ENCODE measurements at regions not wholly inside any gene's neighbourhood (a gene's known extent, or its start where the extent isn't known, plus 50 kb on each side); places are given as distances from the start of the nearest gene placed in this dataset.

DNA sequence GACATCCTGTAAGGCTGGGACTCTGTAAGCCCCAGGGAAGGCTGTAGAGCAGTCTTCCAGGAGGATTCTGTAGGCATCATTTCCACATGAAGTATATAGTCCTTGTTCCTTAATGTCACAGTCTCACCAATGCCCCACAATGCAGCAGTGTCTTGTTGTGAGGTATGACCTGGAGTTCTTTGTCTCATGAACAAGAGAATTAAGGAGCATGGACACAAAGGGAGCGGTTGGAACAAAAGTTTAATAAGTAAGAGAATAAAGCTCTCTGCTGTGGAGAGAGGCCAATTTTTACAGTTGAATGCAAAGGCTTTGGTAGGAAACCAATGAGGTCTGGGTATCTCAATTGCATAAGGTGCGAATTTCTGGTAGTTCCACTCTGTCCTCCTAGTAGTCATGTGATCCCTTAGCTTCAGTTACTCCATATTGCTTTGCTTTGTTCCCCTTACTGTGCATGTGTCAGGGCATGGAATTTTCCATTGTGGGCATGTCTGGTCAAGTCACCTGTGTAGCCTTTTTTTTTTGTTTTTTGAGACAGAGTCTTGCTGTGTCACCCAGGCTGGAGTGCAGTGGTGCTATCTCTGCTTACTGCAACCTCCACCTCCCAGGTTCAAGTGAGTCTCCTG, 124.3 kb upstream of the TMTC4 start:
- H3K4me3 ChIP-seq (ENCODE audit: low read depth, low read length), result no peak overlapping the region
- TF ChIP-seq CTCF (IDR thresholded peaks at IDR 0.05; ENCODE audit: low read depth, low read length, missing control alignments), result no peak
- no peak for DNase-seq (ENCODE audit: low read depth)

DNA sequence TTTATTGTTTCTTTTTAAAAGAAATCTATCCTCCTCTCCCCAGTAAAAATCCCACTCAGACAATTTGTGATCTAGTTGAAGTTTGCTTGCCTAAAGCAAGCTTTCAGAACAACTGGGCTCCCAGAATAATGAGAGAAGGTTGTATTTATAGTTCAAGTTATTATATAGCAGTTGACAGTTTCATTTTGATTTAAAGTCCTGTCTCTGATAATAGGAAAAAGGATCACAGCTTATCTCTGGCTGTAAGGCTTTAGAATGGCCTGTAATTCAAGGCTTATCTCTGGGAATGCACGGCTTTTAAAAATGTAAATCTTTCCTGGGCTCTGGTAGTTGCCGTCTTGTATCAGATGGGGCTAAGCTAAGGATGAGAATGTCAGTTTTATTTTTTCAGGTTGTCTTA, 123.3 kb upstream of the TMTC4 start:
- no peak for DNase-seq (ENCODE audit: low read depth)
- TF ChIP-seq CTCF (IDR thresholded peaks at IDR 0.05; ENCODE audit: low read depth, low read length, missing control alignments), result no peak
- no peak overlapping the region for H3K4me3 ChIP-seq (ENCODE audit: low read depth, low read length)

DNA sequence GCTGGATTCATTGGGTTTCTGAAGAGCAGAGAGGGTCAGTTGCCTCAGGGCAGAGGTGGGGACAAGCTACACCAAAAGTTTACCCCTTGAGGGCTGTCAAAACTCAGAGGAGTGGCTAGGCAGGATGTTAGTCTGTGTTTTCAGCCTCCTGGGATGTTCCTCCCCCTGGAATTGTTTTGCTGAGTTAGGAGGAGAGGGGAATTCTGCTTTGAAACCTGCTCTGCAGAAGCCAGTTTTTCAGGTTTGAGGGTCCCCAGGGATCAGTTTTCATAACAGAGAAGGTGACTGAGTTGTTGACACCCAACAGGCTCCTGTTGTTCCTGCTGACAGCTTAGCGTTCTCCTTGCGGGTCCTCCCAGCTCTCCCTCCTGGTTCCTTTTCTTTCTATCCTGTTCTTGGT, 121.9 kb upstream of the TMTC4 start:
- no peak for TF ChIP-seq CTCF (IDR thresholded peaks at IDR 0.05; ENCODE audit: low read depth, low read length, missing control alignments)
- no peak for DNase-seq (ENCODE audit: low read depth)
- H3K4me3 ChIP-seq (ENCODE audit: low read depth, low read length), result no peak overlapping the region

GRCh38 chr13:100794575-100794974, 120.0 kb upstream of the TMTC4 start:
- no peak for DNase-seq (ENCODE audit: low read depth)
- no peak for TF ChIP-seq CTCF (IDR thresholded peaks at IDR 0.05; ENCODE audit: low read depth, low read length, missing control alignments)
- H3K4me3 ChIP-seq (ENCODE audit: low read depth, low read length), result no peak overlapping the region

DNA sequence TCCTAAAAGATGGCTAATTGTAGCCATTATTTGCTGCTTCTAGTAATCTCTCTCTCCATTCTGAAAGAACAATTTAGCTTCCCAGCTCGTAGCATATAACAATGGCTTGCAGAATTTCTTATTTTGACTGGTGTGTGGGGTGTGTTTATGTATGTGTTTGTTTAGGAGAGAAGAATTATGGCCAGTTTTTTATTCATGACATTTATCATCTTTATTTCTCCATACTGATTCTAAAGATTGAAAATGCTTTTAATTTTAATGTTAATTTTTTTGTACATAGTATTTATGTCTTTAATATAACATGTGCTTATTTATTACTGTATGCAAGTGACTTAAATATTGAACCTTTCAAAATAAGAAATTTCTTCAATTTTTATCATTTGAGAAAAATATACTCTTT, 115.8 kb upstream of the TMTC4 start:
- no peak for DNase-seq (ENCODE audit: low read depth)
- H3K4me3 ChIP-seq (ENCODE audit: low read depth, low read length), result no peak overlapping the region
- TF ChIP-seq CTCF (IDR thresholded peaks at IDR 0.05; ENCODE audit: low read depth, low read length, missing control alignments), result no peak

DNA sequence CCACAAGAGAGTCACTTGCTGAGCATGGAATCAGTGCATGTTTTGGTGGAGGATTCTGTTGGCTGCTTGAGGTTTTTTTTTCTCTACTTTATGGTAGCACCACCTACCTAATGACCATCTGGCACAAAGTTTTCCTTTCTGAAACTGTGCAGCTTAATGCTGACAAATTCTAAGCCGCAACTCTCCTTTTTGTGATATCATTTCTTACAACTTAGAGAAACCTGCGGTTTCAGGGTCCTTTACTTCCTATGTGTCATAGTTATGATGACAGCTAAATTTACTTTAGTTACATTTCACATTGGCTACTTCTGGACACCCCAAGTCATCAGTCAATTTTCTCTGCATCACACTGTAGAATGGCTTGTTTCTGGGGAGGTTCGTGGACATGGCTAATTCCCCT, 115.4 kb upstream of the TMTC4 start:
- H3K4me3 ChIP-seq (ENCODE audit: low read depth, low read length), result no peak overlapping the region
- no peak for TF ChIP-seq CTCF (IDR thresholded peaks at IDR 0.05; ENCODE audit: low read depth, low read length, missing control alignments)
- DNase-seq (ENCODE audit: low read depth), result peak; percentile 24

DNA sequence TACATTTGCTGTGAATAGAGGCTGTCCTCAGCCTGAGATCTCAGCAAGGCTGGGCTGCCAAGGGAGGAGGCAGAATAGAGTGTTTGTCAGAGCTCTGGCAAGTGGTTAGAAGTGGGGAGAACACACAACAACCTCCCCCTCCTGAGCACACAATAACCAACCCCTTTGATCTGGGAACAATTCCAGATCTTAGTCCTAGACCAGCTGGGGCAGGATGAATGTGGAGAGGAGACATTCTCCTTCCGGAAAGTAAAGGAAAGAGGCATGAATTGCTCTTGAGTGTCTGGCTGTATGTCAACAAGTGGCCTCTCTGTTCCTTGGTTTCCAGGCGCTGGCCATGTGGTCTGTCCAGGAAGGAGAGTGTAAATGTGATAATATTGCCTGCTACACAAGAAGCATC, 114.9 kb upstream of the TMTC4 start:
- no peak for DNase-seq (ENCODE audit: low read depth)
- no peak for TF ChIP-seq CTCF (IDR thresholded peaks at IDR 0.05; ENCODE audit: low read depth, low read length, missing control alignments)
- no peak overlapping the region for H3K4me3 ChIP-seq (ENCODE audit: low read depth, low read length)
